GM12875 (cell line): ENCODE measurements at regions not wholly inside any gene's neighbourhood (a gene's known extent, or its start where the extent isn't known, plus 50 kb on each side); places are given as distances from the start of the nearest gene placed in this dataset.

ENCODE experiments used
- H3K4me3 ChIP-seq: one replicate; pipeline ENCODE4 v1.5.1; 2011; ENCODE audit warnings: low read depth, low read length, control low read depth
- CTCF ChIP-seq: IDR thresholded peaks from 2 replicates; pipeline ENCODE4 v1.5.1; 2011; ENCODE audit warnings: low read depth, mild to moderate bottlenecking, control low read depth, inconsistent platforms, low read length, moderate library complexity, borderline replicate concordance; ENCODE audit not compliant: insufficient read depth

GRCh38 chr2:22616031-22616430, 768.9 kb upstream of the KLHL29 start:
- no peak overlapping the region for H3K4me3 ChIP-seq
- TF ChIP-seq CTCF = no peak

- no peak overlapping the region for H3K4me3 ChIP-seq
- TF ChIP-seq CTCF = no peak
Measured at GRCh38 chr2:22623620-22624019, 761.4 kb upstream of the KLHL29 start.

GRCh38 chr2:22626621-22627020, 758.4 kb upstream of the KLHL29 start:
- H3K4me3 ChIP-seq = no peak overlapping the region
- TF ChIP-seq CTCF = peak; percentile 40; the same call in 1 of the 2 replicates

- no peak for TF ChIP-seq CTCF
Measured at GRCh38 chr2:22628221-22628620, 756.8 kb upstream of the KLHL29 start.

GRCh38 chr2:22628906-22629305, 756.1 kb upstream of the KLHL29 start:
- H3K4me3 ChIP-seq = no peak overlapping the region
- no peak for TF ChIP-seq CTCF

More at GRCh38 chr2:22628221-22628620, 756.8 kb upstream of the KLHL29 start:
- no peak overlapping the region for H3K4me3 ChIP-seq

- TF ChIP-seq CTCF = no peak
- H3K4me3 ChIP-seq = no peak overlapping the region
Measured at GRCh38 chr2:22634167-22634566, 750.8 kb upstream of the KLHL29 start.

- no peak for TF ChIP-seq CTCF
- H3K4me3 ChIP-seq = no peak overlapping the region
Measured at GRCh38 chr2:22656426-22656825, 728.6 kb upstream of the KLHL29 start.
